A673 (cell line): ENCODE measurements at regions not wholly inside any gene's neighbourhood (a gene's known extent, or its start where the extent isn't known, plus 50 kb on each side); places are given as distances from the start of the nearest gene placed in this dataset.

ENCODE experiments used
- BruUV-seq: library from RNA; stranded (reverse); fragments of 400-500 nt; replicated peaks from 2 replicates; lab custom pipeline; 2021; lab: Mats Ljungman, UMichigan
- CTCF ChIA-PET: fragments of 300-600 bp; sonication (Branson Sonifier 250); formaldehyde crosslinking; loops from one replicate; lab custom pipeline; 2022; ENCODE audit warnings: antibody characterized with exemption; lab: Charles Lee
- POLR2A ChIA-PET: fragments of 300-600 bp; sonication (Branson Sonifier 250); formaldehyde crosslinking; loops from one replicate; lab custom pipeline; 2022; ENCODE audit warnings: antibody characterized with exemption; ENCODE audit not compliant: low non-redundant PET; lab: Charles Lee
- DNase-seq: peaks from one replicate; pipeline ENCODE4 v3.0.0-alpha.2; 2015; ENCODE audit warnings: low spot score
- H3K27ac ChIP-seq: fragments of 200-600 bp; sonication (generic); 2 replicates; pipeline ENCODE4 v1.5.1; 2016; ENCODE audit warnings: mixed run types, low read depth, mild to moderate bottlenecking, mixed read lengths, antibody characterized with exemption, low read length; ENCODE audit not compliant: poor library complexity, severe bottlenecking
- H3K27me3 ChIP-seq: fragments of 200-600 bp; sonication (generic); replicated peaks from 2 replicates; pipeline ENCODE4 v1.6.1; 2017; ENCODE audit warnings: mixed run types, low read depth, mild to moderate bottlenecking, mixed read lengths, antibody characterized with exemption, low read length; ENCODE audit not compliant: insufficient read depth, poor library complexity
- H3K36me3 ChIP-seq: fragments of 200-600 bp; sonication (generic); 2 replicates; pipeline ENCODE4 v1.6.1; 2016; ENCODE audit warnings: mixed run types, mild to moderate bottlenecking, mixed read lengths, antibody characterized with exemption, low read length; ENCODE audit not compliant: insufficient read depth, poor library complexity, severe bottlenecking
- H3K4me1 ChIP-seq: fragments of 200-600 bp; sonication (generic); 2 replicates; pipeline ENCODE4 v1.6.1; 2017; ENCODE audit warnings: mixed run types, mild to moderate bottlenecking, mixed read lengths, antibody characterized with exemption, low read length; ENCODE audit not compliant: insufficient read depth, poor library complexity, severe bottlenecking
- H3K4me3 ChIP-seq: fragments of 200-600 bp; sonication (generic); 2 replicates; pipeline ENCODE4 v1.5.1; 2016; ENCODE audit warnings: low read depth, mixed run types, mild to moderate bottlenecking, mixed read lengths, low read length; ENCODE audit not compliant: poor library complexity, severe bottlenecking
- H3K9me3 ChIP-seq: fragments of 200-600 bp; sonication (generic); 2 replicates; pipeline ENCODE4 v1.6.1; 2016; ENCODE audit warnings: mixed run types, low read depth, mild to moderate bottlenecking, mixed read lengths, antibody characterized with exemption, low read length; ENCODE audit not compliant: poor library complexity, severe bottlenecking
- CTCF ChIP-seq: fragments of 300-800, 200-600 bp; sonication (generic); conservative IDR thresholded peaks from 2 replicates; pipeline ENCODE4 v1.5.1; 2017; ENCODE audit warnings: low read depth, mild to moderate bottlenecking, antibody characterized with exemption, low read length, moderate library complexity, mixed read lengths
- EZH2 ChIP-seq: fragments of 200-600 bp; sonication (generic); IDR thresholded peaks from 2 replicates; pipeline ENCODE4 v1.6.1; 2017; ENCODE audit warnings: borderline replicate concordance, low read depth, mild to moderate bottlenecking, mixed read lengths, antibody characterized with exemption, low read length; ENCODE audit not compliant: poor library complexity, severe bottlenecking
- intact Hi-C: fragments of 100-400 bp; cut with micrococcal nuclease; formaldehyde crosslinking; loops from one replicate; pipeline ENCODE4 v1.10.0; 2022; ENCODE audit not compliant: unreplicated experiment

- ChIA-PET CTCF (no interaction called here), POLR2A (no interaction called here)
- no peak overlapping the region for H3K27ac ChIP-seq
- H3K9me3 ChIP-seq = no peaks in the 10 kb centered on the region
- H3K27me3 ChIP-seq = no peaks in the 10 kb centered on the region
- no peak overlapping the region for H3K4me3 ChIP-seq
- peaks cover 8% of the 10 kb centered on the region for H3K4me1 ChIP-seq
- intact Hi-C loops = loop anchor here (5.0 kb wide), 1 partner anchor 175 kb away; no protein-coding TSS in a partner anchor
- no peaks in the 10 kb centered on the region for H3K36me3 ChIP-seq
- TF ChIP-seq EZH2 (no peak), CTCF (no peak)
- no TSS peak for BruUV-seq
- no peak for DNase-seq
Measured at GRCh38 chr2:122367646-122368010, 612.2 kb downstream of the TSN start.

GRCh38 chr2:122368576-122369243 is 613.3 kb downstream of the TSN start:
- H3K36me3 ChIP-seq = no peaks in the 10 kb centered on the region
- DNase-seq = peak; percentile 45
- TF ChIP-seq CTCF (peak; percentile 52), EZH2 (no peak)
- peaks cover 9% of the 10 kb centered on the region for H3K9me3 ChIP-seq
- no peaks in the 10 kb centered on the region for H3K27me3 ChIP-seq
- no peak overlapping the region for H3K4me3 ChIP-seq
- ChIA-PET POLR2A (no interaction called here), CTCF (no interaction called here)
- BruUV-seq = no TSS peak
- H3K27ac ChIP-seq = no peak overlapping the region
- intact Hi-C loops = loop anchor here (5.0 kb wide), 1 partner anchor 176 kb away; no protein-coding TSS in a partner anchor
- H3K4me1 ChIP-seq = peaks cover 8% of the 10 kb centered on the region

- intact Hi-C loops = no loop called here
- CTCF ChIA-PET = no interaction called here
- no TSS peak for BruUV-seq
Measured at GRCh38 chr2:122378521-122378920, 623.1 kb downstream of the TSN start.

More at GRCh38 chr2:122378521-122378920, 623.1 kb downstream of the TSN start:
- Histone ChIP-seq H3K27ac (no peak overlapping the region), H3K4me3 (no peak overlapping the region), H3K4me1 (no peaks in the 10 kb centered on the region), H3K27me3 (no peaks in the 10 kb centered on the region), H3K36me3 (no peaks in the 10 kb centered on the region), H3K9me3 (peaks cover 3% of the 10 kb centered on the region)
- TF ChIP-seq EZH2 = no peak
- TF ChIP-seq CTCF = no peak
- DNase-seq = no peak
- POLR2A ChIA-PET = no interaction called here
